HG03064 (cell line): ENCODE measurements at regions not wholly inside any gene's neighbourhood (a gene's known extent, or its start where the extent isn't known, plus 50 kb on each side); places are given as distances from the start of the nearest gene placed in this dataset.
"Not testable (repeated sequence)": the region's sequence is repeated elsewhere in the genome, so short reads cannot be mapped to it uniquely, and the experiment has no call there.

Source experiments
- ATAC-seq: cut with Tn5 transposase; IDR thresholded peaks from one replicate; pipeline ENCODE4 v1.9.1; 2021; ENCODE audit warnings: low read depth; ENCODE audit not compliant: unreplicated experiment

DNA sequence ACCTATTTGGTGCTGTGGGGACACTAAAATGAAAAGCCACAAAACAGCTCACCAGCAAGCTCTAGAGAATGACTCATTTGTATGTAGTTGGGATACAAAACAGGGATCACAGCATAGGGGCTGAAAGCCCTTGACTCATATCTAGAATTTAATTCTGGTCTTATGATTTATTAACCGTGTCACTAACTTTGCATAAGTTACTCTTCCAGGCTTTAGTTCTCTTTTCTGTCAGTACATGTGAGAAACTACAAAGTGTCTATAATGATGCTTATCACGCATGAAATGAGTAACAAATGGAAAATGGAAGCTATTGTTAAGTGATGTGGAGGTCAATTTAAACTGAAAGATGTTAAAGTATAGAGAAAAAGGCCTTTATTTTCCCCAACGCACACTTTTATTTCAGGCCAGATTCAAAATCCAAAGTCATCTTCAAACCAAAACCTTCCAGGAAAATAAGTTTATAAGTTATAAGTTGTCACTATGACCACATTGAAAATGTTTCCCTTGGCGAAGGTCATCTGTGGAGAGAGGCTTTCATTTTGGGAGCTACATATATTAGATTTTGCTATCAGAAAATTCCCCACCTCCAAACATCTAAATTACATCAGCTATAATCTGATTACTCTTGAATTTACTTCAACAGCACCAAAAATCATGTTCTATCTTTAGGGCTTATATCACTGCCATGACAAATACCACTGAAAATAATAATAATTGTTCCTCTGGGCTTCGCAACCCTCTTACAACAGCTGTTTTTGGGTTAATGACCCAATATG is 430.5 kb downstream of the MRPL39 start:
- peak; percentile 91 for ATAC-seq

DNA sequence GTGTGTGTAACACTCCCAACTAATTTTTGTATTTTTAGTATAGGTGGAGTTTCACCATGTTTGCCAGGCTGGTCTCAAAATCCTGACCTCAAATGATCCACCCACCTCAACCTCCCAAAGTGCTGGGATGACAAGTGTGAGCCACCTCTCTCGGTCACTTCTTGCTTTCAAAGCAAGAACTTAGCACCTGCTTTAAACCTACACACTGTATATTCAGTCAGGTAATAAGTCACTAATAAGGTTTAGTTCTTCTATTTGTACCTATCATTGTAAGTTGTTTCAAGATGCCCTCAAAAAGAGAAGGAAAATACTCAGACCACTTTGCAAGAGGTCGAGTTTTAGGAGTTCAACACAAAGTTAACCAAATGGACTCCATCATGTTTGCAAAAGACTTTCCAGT is 431.3 kb downstream of the MRPL39 start:
- ATAC-seq, result peak; percentile 49

DNA sequence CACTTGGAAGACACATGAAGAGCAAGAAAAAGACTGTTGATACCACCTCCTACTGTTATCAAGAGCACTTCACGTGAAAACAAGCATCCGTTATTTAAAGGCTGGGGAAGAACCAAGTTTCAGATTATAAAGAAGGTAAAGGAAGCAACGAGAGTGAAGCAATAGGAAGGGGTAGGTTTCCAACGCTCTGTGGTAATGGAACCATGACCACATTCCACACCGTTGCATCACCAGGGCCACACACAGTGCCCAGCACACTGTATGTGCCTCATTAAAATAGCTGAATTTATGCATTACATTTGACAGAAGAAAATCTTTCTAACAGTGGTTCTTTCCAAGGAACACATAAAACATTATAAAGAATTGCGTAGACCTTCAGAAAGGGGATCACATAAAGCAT is 435.8 kb downstream of the MRPL39 start:
- ATAC-seq, result no peak

DNA sequence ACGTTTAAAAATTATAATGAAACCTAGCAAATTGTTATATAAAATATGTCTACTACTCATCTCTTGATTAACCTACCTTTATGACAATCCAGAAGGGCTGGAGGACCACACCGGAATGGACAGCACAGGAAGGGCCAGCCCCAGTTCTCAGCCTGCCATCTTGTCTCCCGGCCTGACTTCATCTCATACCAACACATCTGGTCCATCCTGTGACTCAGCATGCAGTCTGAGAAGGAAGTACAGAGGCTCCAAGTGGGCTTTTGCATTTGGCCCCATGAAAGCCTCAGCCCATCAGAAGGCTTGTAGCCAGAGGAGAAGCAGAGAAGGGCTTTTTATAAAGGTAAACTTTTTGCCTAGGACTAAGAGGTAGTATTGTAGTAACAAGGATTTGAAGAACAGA is 436.6 kb downstream of the MRPL39 start:
- no peak for ATAC-seq

- no peak for ATAC-seq
These were observed 437.9 kb downstream of the MRPL39 start for GRCh38 chr21:25169370-25169769.

GRCh38 chr21:25166904-25167303 is 440.4 kb downstream of the MRPL39 start:
- not testable (repeated sequence) for ATAC-seq

- ATAC-seq, result no peak
These were observed 445.7 kb downstream of the MRPL39 start for GRCh38 chr21:25161571-25161970.

- not testable (repeated sequence) for ATAC-seq
These were observed 452.3 kb downstream of the MRPL39 start for GRCh38 chr21:25155020-25155419.

GRCh38 chr21:25149022-25149421 is 458.3 kb downstream of the MRPL39 start:
- ATAC-seq, result no peak

GRCh38 chr21:25139414-25139813 is 467.9 kb downstream of the MRPL39 start:
- ATAC-seq, result no peak

GRCh38 chr21:25133939-25134338 is 473.3 kb downstream of the MRPL39 start:
- no peak for ATAC-seq

DNA sequence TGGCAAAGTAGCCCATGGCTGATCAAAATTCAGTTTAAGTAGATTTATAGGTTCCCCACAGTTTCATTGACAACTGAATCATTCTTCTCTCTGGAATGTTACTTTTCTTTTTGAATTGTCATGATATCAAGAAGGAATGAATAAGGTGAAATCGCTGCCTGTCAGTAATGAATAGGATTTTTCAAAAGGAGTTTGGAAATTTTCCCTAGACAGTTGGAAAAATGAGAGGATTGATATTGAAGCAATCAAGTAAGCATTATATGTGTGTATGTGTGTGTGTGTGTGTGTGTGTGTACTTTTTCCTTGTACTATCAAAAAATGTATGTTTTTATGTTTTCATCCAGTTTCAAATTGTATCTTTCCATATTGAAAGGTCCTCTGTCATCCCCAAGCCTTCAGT is 479.5 kb downstream of the MRPL39 start:
- ATAC-seq, result no peak

GRCh38 chr21:25127007-25127406 is 480.3 kb downstream of the MRPL39 start:
- ATAC-seq, result no peak

DNA sequence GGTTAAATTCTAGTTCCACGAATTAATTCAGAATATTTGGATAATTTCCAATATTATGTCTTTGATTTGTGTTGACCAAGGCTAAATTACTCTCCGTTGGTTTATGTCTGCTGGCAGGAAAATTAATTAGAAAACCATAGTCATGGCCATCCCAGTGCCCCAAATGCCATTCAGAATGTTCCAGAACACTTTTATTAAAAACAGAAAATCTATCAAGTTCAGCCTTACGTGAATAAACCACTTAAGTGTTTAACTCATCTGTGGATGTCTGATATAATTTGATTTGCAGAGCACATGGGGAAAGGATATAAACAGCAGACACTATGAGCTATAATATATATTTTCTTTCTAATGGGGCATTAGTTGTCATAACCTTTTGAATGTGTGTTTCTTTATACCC is 480.7 kb downstream of the MRPL39 start:
- no peak for ATAC-seq

- ATAC-seq, result no peak
These were observed 488.6 kb downstream of the MRPL39 start for GRCh38 chr21:25118648-25119047.

- peak; percentile 86 for ATAC-seq
These were observed 492.3 kb downstream of the MRPL39 start for GRCh38 chr21:25115021-25115420.

DNA sequence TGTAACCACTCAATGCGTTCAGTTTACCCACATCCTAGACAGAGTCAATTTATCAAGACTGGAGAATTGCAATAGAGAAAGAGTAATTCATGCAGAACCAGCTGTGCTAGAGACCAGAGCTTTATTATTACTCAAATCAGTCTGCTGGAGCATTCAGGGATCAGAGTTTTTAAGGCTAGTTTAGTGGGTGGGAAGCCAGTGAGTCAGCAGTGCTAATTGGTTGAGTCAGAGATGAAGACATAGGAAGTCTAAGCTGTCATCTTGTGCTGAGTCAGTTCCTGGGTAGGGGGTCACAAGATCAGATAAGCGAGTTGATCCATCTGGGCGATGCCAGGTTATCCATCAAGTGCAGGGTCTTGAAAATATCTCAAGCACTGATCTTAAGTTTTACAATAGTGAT is 499.6 kb downstream of the MRPL39 start:
- ATAC-seq, result no peak

GRCh38 chr21:25103500-25104207 is 503.6 kb downstream of the MRPL39 start:
- ATAC-seq, result no peak

GRCh38 chr21:25097648-25098047 is 509.6 kb downstream of the MRPL39 start:
- no peak for ATAC-seq

GRCh38 chr21:25094695-25095094 is 512.6 kb downstream of the MRPL39 start:
- ATAC-seq, result no peak

- ATAC-seq, result no peak
These were observed 514.8 kb downstream of the MRPL39 start for GRCh38 chr21:25092441-25093011.

GRCh38 chr21:25081096-25081495 is 526.2 kb downstream of the MRPL39 start:
- ATAC-seq, result no peak
